Caco-2 (cell line): ENCODE measurements at regions not wholly inside any gene's neighbourhood (a gene's known extent, or its start where the extent isn't known, plus 50 kb on each side); places are given as distances from the start of the nearest gene placed in this dataset.

ENCODE experiments used
- BruUV-seq: library from RNA; stranded (reverse); fragments of 400-500 nt; replicated peaks from 2 replicates; lab custom pipeline; 2021; lab: Mats Ljungman, UMichigan
- CTCF ChIA-PET: fragments of 300-600 bp; sonication (Branson Sonifier 250); formaldehyde crosslinking; loops from one replicate; lab custom pipeline; 2022; ENCODE audit warnings: antibody characterized with exemption; lab: Charles Lee
- POLR2A ChIA-PET: fragments of 300-600 bp; sonication (Branson Sonifier 250); formaldehyde crosslinking; loops from one replicate; lab custom pipeline; 2022; ENCODE audit warnings: antibody characterized with exemption; lab: Charles Lee
- DNase-seq, 2 experiments: peaks; one replicate each; pipeline versions ENCODE4 v3.0.0 to v3.0.0-alpha.2; 2020 to 2022
- H3K27me3 ChIP-seq: replicated peaks from 2 replicates; pipeline ENCODE4 v1.6.0; 2011; ENCODE audit warnings: low read length; ENCODE audit not compliant: control insufficient read depth, insufficient read depth
- H3K36me3 ChIP-seq: 2 replicates; pipeline ENCODE4 v1.5.1; 2011; ENCODE audit warnings: low read length; ENCODE audit not compliant: control insufficient read depth, insufficient read depth
- H3K4me1 ChIP-seq: fragments of 250-450 bp; sonication (Bioruptor Pico); 2 replicates; pipeline ENCODE4 v1.5.1; 2020; ENCODE audit warnings: mild to moderate bottlenecking
- H3K4me3 ChIP-seq: 2 replicates; pipeline ENCODE4 v1.5.1; 2011; ENCODE audit warnings: low read depth, mild to moderate bottlenecking, control low read depth, low read length
- H3K9me3 ChIP-seq: fragments of 250-450 bp; sonication (Bioruptor Pico); 2 replicates; pipeline ENCODE4 v1.5.1; 2020; ENCODE audit warnings: mild to moderate bottlenecking, moderate library complexity
- H3K27ac Mint-ChIP-seq: one replicate; pipeline ENCODE4 v1.8.0; 2022; ENCODE audit warnings: mixed read lengths; ENCODE audit not compliant: unreplicated experiment
- H3K27me3 Mint-ChIP-seq: one replicate; pipeline ENCODE4 v1.8.0; 2022; ENCODE audit warnings: mixed read lengths; ENCODE audit not compliant: insufficient read depth, unreplicated experiment
- H3K36me3 Mint-ChIP-seq: one replicate; pipeline ENCODE4 v1.8.0; 2022; ENCODE audit warnings: mild to moderate bottlenecking, mixed read lengths; ENCODE audit not compliant: insufficient read depth, unreplicated experiment
- H3K4me1 Mint-ChIP-seq: one replicate; pipeline ENCODE4 v1.8.0; 2022; ENCODE audit warnings: low read depth, mixed read lengths; ENCODE audit not compliant: unreplicated experiment
- H3K4me3 Mint-ChIP-seq: one replicate; pipeline ENCODE4 v1.8.0; 2022; ENCODE audit warnings: mild to moderate bottlenecking, moderate library complexity, mixed read lengths; ENCODE audit not compliant: unreplicated experiment
- H3K9me3 Mint-ChIP-seq: one replicate; pipeline ENCODE4 v1.8.0; 2022; ENCODE audit warnings: mixed read lengths; ENCODE audit not compliant: unreplicated experiment
- intact Hi-C: fragments of 100-400 bp; cut with micrococcal nuclease; formaldehyde crosslinking; loops from one replicate; pipeline ENCODE4 v1.10.0; 2022; ENCODE audit not compliant: unreplicated experiment
- TF ChIP-seq, protein P1 (sequence below), 2 experiments: fragments of 200-600 bp in 1 of 2; IDR thresholded peaks; 1 replicate in 1 of 2; 2 replicates in 1 of 2; pipeline versions ENCODE4 v1.5.1 to v1.8.0; 2011 to 2022; ENCODE audit warnings: antibody characterized with exemption in 1 of 2, control low read depth in 1 of 2, inconsistent platforms in 1 of 2, low read depth in 1 of 2, low read length in 1 of 2, mild to moderate bottlenecking in 1 of 2, moderate library complexity in 1 of 2; ENCODE audit not compliant: insufficient read depth in 1 of 2, severe bottlenecking in 1 of 2, unreplicated experiment in 1 of 2

DNA sequence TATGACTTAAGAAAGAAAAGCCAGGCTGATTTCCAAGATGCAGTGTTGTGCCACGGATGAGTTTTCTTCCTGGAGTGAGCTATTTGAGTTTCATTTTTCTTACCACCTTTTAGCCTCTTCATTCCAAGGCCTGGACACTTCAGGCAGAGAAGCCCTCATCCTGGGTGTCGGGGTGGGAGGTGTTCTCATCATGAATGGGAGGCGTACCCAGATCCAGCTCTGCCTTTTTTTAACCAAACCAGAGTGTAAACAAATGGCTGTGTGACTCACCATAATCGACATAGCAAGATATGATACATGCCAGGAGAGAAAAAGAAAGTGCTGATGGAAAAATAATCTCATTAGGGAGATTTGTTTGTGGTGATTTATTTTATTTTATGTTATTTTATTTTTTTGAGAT is 79.9 kb downstream of the ARF6 start:
- H3K9me3 Mint-ChIP-seq = no peaks in the 10 kb centered on the region
- peaks cover 45% of the 10 kb centered on the region for H3K4me1 Mint-ChIP-seq
- ChIA-PET CTCF (interaction anchor here (0.9 kb wide), 1 partner anchor 111 kb away, joined by 4 read pairs; no protein-coding TSS in a partner anchor), POLR2A (interaction anchor here (1.4 kb wide), 1 partner anchor 110 kb away, joined by 5 read pairs; no protein-coding TSS in a partner anchor)
- H3K9me3 ChIP-seq = no peaks in the 10 kb centered on the region
- TF ChIP-seq, protein P1, sequence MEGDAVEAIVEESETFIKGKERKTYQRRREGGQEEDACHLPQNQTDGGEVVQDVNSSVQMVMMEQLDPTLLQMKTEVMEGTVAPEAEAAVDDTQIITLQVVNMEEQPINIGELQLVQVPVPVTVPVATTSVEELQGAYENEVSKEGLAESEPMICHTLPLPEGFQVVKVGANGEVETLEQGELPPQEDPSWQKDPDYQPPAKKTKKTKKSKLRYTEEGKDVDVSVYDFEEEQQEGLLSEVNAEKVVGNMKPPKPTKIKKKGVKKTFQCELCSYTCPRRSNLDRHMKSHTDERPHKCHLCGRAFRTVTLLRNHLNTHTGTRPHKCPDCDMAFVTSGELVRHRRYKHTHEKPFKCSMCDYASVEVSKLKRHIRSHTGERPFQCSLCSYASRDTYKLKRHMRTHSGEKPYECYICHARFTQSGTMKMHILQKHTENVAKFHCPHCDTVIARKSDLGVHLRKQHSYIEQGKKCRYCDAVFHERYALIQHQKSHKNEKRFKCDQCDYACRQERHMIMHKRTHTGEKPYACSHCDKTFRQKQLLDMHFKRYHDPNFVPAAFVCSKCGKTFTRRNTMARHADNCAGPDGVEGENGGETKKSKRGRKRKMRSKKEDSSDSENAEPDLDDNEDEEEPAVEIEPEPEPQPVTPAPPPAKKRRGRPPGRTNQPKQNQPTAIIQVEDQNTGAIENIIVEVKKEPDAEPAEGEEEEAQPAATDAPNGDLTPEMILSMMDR (IDR thresholded peaks at IDR 0.05; ENCODE audit: insufficient read depth in 1 of 2, low read depth in 1 of 2, low read length in 1 of 2, severe bottlenecking in 1 of 2, unreplicated experiment in 1 of 2) = no peak
- H3K27me3 Mint-ChIP-seq = no peaks in the 10 kb centered on the region
- H3K27me3 ChIP-seq = no peaks in the 10 kb centered on the region
- BruUV-seq = no TSS peak
- intact Hi-C loops = no loop called here
- peaks cover 55% of the 10 kb centered on the region for H3K4me1 ChIP-seq
- H3K36me3 ChIP-seq = no peaks in the 10 kb centered on the region
- no peaks in the 10 kb centered on the region for H3K36me3 Mint-ChIP-seq
- peak overlapping the region; percentile 16 for H3K4me3 Mint-ChIP-seq
- H3K27ac Mint-ChIP-seq = peak overlapping the region; percentile 74
- no peak overlapping the region for H3K4me3 ChIP-seq
- peak; percentile 50 to 63 for DNase-seq

DNA sequence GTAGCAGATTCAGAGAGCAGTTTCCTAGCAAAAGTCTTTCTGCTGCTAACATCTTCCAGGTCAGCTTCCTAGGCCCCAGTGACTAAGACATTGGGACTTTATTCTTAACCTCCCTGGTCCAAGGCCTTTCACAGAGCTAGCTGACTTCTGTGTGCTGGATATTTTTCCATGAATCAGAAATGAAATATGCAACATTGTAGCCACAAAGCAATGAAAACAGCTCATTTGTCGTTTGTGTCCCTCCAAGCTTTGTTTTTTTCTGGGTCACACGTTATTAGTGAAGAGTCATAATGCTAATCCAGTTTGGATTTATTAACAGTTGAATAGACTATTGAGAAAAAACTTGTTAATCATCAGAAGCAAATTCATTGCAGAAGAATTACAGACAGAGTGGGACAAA is 82.4 kb downstream of the ARF6 start:
- peaks cover 50% of the 10 kb centered on the region for H3K4me1 ChIP-seq
- ChIA-PET POLR2A (no interaction called here), CTCF (interaction anchor here (0.6 kb wide), 1 partner anchor 446 kb away, joined by 3 read pairs; no protein-coding TSS in a partner anchor)
- TF ChIP-seq, protein P1 (IDR thresholded peaks at IDR 0.05; ENCODE audit: insufficient read depth in 1 of 2, low read depth in 1 of 2, low read length in 1 of 2, severe bottlenecking in 1 of 2, unreplicated experiment in 1 of 2) = no peak
- no peak for DNase-seq
- Mint-ChIP-seq H3K27me3 (no peaks in the 10 kb centered on the region), H3K36me3 (no peaks in the 10 kb centered on the region), H3K4me1 (peaks cover 39% of the 10 kb centered on the region), H3K27ac (no peak overlapping the region), H3K4me3 (no peak overlapping the region), H3K9me3 (no peaks in the 10 kb centered on the region)
- BruUV-seq = no TSS peak
- intact Hi-C loops = no loop called here
- no peak overlapping the region for H3K4me3 ChIP-seq
- no peaks in the 10 kb centered on the region for H3K36me3 ChIP-seq
- no peaks in the 10 kb centered on the region for H3K27me3 ChIP-seq
- H3K9me3 ChIP-seq = no peaks in the 10 kb centered on the region

DNA sequence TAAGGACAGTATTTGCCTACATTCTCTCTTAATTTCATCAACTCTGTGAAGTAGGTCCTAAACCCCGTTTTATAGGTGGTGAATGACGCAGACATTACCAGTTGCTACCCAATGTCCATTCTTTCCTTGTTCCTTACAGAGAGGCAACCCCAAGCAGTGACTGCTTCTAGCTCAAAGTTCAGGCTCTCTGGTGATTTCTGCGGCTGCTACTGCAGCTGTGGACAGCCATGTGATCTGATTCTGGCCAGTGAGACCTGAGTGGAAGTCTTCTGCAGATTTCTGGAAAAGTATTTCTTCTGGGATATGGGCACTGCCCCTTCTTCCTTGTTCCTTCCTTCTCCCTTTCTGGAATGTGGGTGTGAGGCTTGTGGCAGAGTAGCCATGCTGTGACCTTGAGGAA is 82.9 kb downstream of the ARF6 start:
- H3K27ac Mint-ChIP-seq = peak overlapping the region; percentile 61
- no TSS peak for BruUV-seq

More for the DNA sequence above, 82.9 kb downstream of the ARF6 start:
- no peak overlapping the region for H3K4me3 Mint-ChIP-seq
- no peak overlapping the region for H3K4me3 ChIP-seq
- TF ChIP-seq, protein P1 (IDR thresholded peaks at IDR 0.05; ENCODE audit: insufficient read depth in 1 of 2, low read depth in 1 of 2, low read length in 1 of 2, severe bottlenecking in 1 of 2, unreplicated experiment in 1 of 2) = no peak
- H3K27me3 Mint-ChIP-seq = no peaks in the 10 kb centered on the region
- no peaks in the 10 kb centered on the region for H3K9me3 Mint-ChIP-seq
- ChIA-PET POLR2A (interaction anchor here (1.3 kb wide), 1 partner anchor 28 kb away, joined by 3 read pairs; no protein-coding TSS in a partner anchor), CTCF (no interaction called here)
- DNase-seq = no peak
- intact Hi-C loops = no loop called here
- H3K36me3 ChIP-seq = no peaks in the 10 kb centered on the region
- peaks cover 45% of the 10 kb centered on the region for H3K4me1 ChIP-seq
- no peaks in the 10 kb centered on the region for H3K36me3 Mint-ChIP-seq
- no peaks in the 10 kb centered on the region for H3K9me3 ChIP-seq
- no peaks in the 10 kb centered on the region for H3K27me3 ChIP-seq
- peaks cover 35% of the 10 kb centered on the region for H3K4me1 Mint-ChIP-seq
